Kidney (tissue), 13 donors: ENCODE measurements at regions not wholly inside any gene's neighbourhood (a gene's known extent, or its start where the extent isn't known, plus 50 kb on each side); places are given as distances from the start of the nearest gene placed in this dataset.

ENCODE experiments used
- DNase-seq, 5 donors: peaks; one replicate each; pipeline ENCODE4 v3.0.0-alpha.2; 2013 to 2020
- FAIRE-seq: peaks from 2 replicates; lab custom pipeline; 2012; peaks lifted over from hg19 to GRCh38; lab: Jason Lieb, UNC
- H3K27ac ChIP-seq, 2 donors: one replicate each; pipeline ENCODE4 v1.7.0; 2013; ENCODE audit warnings: low read depth in 2 of 2, low read length in 2 of 2, inconsistent platforms in 1 of 2
- H3K27me3 ChIP-seq: one replicate; pipeline ENCODE4 v1.7.1; 2013; ENCODE audit warnings: low read length, inconsistent platforms; ENCODE audit not compliant: control insufficient read depth, insufficient read depth
- H3K36me3 ChIP-seq, 3 donors: one replicate each; pipeline versions ENCODE4 v1.7.0 to v1.7.1; 2013; ENCODE audit warnings: low read length in 3 of 3, control low read depth in 1 of 3, inconsistent platforms in 1 of 3; ENCODE audit not compliant: insufficient read depth in 3 of 3, control insufficient read depth in 2 of 3
- H3K4me1 ChIP-seq, 3 donors: one replicate each; pipeline versions ENCODE4 v1.7.0 to v1.7.1; 2013; ENCODE audit warnings: low read length in 3 of 3, inconsistent platforms in 1 of 3, low read depth in 1 of 3; ENCODE audit not compliant: control insufficient read depth in 2 of 3, insufficient read depth in 2 of 3
- H3K4me3 ChIP-seq, 3 donors: one replicate each; pipeline versions ENCODE4 v1.7.0 to v1.8.1; 2013; ENCODE audit warnings: low read length in 3 of 3, control low read depth in 1 of 3, inconsistent platforms in 1 of 3
- H3K9ac ChIP-seq, 3 donors: one replicate each; pipeline versions ENCODE4 v1.7.0 to v1.7.1; 2013; ENCODE audit warnings: low read length in 3 of 3, control low read depth in 1 of 3, inconsistent platforms in 1 of 3
- H3K9me3 ChIP-seq, 3 donors: one replicate each; pipeline versions ENCODE4 v1.7.0 to v1.7.1; 2013; ENCODE audit warnings: low read length in 3 of 3, control low read depth in 1 of 3, inconsistent platforms in 1 of 3; ENCODE audit not compliant: control insufficient read depth in 2 of 3, insufficient read depth in 1 of 3
- CTCF ChIP-seq: IDR thresholded peaks from 3 replicates; pipeline ENCODE4 v1.5.1; 2012; ENCODE audit warnings: mild to moderate bottlenecking, moderate library complexity, borderline replicate concordance; ENCODE audit not compliant: insufficient read depth; ENCODE audit errors: extremely low read depth
- intact Hi-C: fragments of 100-400 bp; cut with DNase I; formaldehyde crosslinking; loops from one replicate; pipeline ENCODE4 v1.11.1; 2022
- donor health status: control.
- donor health status: control.
- donor health status: control.
- donor health status: control.
- donor health status: control.
- donor health status: DM: yes; HTN: yes; CAD: no.
- donor health status: Normal renal cell carcinoma (clear cell type).

- DNase-seq: peak in 2 of 5 donors; percentile 13 to 30
- no peak for FAIRE-seq
These were observed 84.6 kb upstream of the FREM2 start for GRCh38 chr13:38602266-38602665.

GRCh38 chr13:38606699-38607535, 80.0 kb upstream of the FREM2 start:
- DNase-seq (no peak), FAIRE-seq (no peak)
- no peaks in the 10 kb centered on the region for H3K9me3 ChIP-seq
- no peak overlapping the region for H3K27ac ChIP-seq
- H3K4me1 ChIP-seq: no peaks in the 10 kb centered on the region
- H3K27me3 ChIP-seq: no peaks in the 10 kb centered on the region
- no peak overlapping the region for H3K4me3 ChIP-seq
- TF ChIP-seq CTCF: no peak
- H3K36me3 ChIP-seq: no peaks in the 10 kb centered on the region
- no peak overlapping the region for H3K9ac ChIP-seq
- intact Hi-C loops: no loop called here

More at GRCh38 chr13:38602266-38602665, 84.6 kb upstream of the FREM2 start:
- Histone ChIP-seq H3K4me3 (no peak overlapping the region), H3K27ac (no peak overlapping the region), H3K4me1 (no peaks in the 10 kb centered on the region), H3K9ac (no peak overlapping the region), H3K27me3 (no peaks in the 10 kb centered on the region), H3K9me3 (peaks cover 0 to 4% (median 0%) of the 10 kb centered on the region in 3 donors), H3K36me3 (no peaks in the 10 kb centered on the region)
- TF ChIP-seq CTCF: no peak
- intact Hi-C loops: no loop called here

GRCh38 chr13:38617936-38618335, 68.9 kb upstream of the FREM2 start:
- no peak for TF ChIP-seq CTCF
- Histone ChIP-seq H3K27me3 (no peaks in the 10 kb centered on the region), H3K9ac (no peak overlapping the region), H3K9me3 (no peaks in the 10 kb centered on the region), H3K36me3 (no peaks in the 10 kb centered on the region), H3K4me1 (no peaks in the 10 kb centered on the region), H3K4me3 (no peak overlapping the region), H3K27ac (no peak overlapping the region)
- intact Hi-C loops: no loop called here
- no peak for FAIRE-seq
- no peak for DNase-seq
